GM19324 (cell line): ENCODE measurements at regions not wholly inside any gene's neighbourhood (a gene's known extent, or its start where the extent isn't known, plus 50 kb on each side); places are given as distances from the start of the nearest gene placed in this dataset.
"Not testable (repeated sequence)": the region's sequence is repeated elsewhere in the genome, so short reads cannot be mapped to it uniquely, and the experiment has no call there.

ENCODE experiments used
- ATAC-seq: cut with Tn5 transposase; IDR thresholded peaks from one replicate; pipeline ENCODE4 v1.9.1; 2021; ENCODE audit warnings: mild to moderate bottlenecking, moderate library complexity; ENCODE audit not compliant: unreplicated experiment, low FRiP score

DNA sequence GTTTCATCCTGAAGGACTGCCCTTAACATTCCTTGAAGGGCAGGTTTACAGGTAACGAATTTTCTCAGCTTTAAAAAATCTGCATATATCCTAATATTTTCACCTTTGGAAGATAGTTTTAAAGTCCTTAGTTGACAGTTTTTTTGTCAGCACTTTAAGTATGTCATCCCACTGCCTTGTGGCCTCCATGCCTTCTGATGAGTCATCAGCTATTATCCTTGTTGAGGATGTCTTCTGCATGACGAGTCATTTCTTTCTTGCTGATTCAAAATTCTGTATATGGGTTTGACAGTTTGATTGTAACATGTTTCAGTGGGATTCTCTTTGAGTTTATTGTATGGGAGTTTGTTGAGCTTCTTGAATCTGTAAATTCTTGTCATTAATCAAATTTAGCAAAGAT, 500.6 kb downstream of the DISC1 start:
- no peak for ATAC-seq

DNA sequence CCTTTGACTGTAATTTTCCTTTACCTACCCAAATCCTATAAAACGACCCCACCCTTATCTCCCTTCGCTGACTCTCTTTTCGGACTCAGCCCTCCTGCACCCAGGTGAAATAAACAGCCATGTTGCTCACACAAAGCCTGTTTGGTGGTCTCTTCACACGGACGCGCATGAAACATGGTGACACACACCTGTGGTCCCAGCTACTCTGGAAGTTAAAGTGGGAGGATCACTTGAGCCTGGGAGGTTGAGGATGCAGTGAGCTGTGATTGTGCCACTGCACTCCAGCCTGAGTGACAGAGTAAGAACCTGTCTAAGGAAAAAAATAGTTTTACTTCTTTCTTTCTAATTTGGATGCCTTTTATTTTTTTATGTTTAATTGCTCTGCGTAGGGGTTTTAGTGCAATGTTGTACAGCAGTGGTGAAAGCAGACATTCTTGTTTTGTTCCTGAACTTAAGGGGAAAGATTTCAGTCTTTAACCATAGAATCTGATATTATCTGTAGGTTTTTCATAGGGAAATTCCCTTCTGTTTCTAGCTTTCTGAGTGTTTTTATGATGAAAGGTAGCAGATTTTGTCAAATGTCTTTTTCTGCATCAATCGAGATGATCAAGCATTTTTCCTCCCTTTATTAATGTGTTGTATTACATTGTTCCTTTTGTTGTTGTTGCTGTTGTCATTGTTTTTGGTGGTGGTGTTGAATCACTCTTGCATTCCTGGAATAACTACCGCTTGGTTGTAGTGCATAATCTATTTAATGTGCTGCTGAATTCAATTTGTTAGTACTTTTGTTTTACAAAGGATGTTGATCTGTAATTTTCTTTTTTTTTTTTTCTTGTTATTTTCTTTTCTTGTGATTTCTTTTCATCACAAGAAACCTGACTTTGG, 497.4 kb downstream of the DISC1 start:
- ATAC-seq = no peak

DNA sequence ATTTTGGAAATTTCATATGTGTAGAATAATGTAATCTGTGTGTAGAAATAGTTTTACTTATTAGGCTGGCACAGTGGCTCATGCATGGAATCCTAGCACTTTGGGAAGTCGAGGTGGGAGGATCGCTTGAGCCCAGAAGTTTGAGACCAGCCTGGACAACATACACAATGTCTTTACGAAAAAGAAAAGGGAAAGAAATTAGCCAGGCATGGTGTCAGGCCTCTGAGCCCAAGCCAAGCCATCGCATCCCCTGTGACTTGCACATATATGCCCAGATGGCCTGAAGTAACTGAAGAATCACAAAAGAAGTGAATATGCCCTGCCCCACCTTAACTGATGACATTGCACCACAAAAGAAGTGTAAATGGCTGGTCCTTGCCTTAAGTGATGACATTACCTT, 491.3 kb downstream of the DISC1 start:
- not testable (repeated sequence) for ATAC-seq

DNA sequence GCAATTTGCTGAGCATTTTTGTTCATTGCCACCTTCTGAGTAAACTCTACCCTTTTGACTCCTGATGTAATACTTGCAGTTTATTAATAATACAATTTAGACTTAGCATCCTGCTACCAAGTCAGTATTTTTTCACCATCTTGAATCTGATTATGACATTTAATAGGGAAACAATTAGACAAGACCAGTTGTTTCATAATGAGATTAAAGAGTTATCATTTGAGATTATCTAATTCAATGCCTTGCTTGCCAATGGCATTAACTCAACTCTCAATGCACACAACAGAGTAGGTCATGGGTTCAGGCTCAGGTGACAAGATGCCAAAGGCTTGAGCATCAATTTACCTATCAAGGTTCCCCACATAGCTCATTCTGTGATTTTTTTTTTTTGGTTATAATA, 488.4 kb downstream of the DISC1 start:
- ATAC-seq = no peak

DNA sequence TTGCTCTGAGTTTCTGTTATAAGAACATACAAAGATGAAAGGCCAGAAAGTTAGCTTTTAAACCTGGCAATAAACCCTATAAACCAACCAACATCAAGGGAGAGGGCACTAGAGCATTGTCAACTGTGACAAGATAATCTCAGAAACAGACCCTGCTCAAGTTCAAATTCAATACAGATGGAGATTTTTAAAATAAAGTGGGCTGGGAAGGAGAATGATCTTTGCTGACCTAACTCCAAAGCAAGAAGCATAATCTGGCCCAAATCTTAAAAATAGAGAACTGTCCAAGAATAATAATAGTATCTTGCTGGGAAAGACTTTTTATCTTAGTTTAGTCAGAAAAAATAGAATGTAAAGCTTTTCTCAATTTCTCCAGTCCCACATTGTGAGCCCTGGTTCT, 485.5 kb downstream of the DISC1 start:
- no peak for ATAC-seq

DNA sequence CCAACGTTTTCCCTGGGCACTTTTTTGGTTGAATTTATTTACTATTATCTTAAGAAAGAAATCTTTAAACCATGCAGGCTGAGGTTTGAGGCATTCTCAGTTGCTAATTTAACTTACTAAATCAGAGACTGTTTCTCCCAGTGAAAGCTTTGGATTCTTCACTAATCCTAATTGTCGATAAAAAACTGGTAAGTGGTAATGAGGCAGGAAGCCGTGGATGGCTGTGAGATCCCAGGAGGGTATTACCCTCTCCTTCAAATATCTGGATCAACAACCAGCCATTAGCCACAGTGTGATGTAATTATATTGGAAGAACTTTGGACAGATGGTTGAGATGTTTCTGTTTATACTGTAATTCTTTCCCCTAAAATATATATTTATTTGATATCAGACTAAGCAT, 485.0 kb downstream of the DISC1 start:
- ATAC-seq = no peak

DNA sequence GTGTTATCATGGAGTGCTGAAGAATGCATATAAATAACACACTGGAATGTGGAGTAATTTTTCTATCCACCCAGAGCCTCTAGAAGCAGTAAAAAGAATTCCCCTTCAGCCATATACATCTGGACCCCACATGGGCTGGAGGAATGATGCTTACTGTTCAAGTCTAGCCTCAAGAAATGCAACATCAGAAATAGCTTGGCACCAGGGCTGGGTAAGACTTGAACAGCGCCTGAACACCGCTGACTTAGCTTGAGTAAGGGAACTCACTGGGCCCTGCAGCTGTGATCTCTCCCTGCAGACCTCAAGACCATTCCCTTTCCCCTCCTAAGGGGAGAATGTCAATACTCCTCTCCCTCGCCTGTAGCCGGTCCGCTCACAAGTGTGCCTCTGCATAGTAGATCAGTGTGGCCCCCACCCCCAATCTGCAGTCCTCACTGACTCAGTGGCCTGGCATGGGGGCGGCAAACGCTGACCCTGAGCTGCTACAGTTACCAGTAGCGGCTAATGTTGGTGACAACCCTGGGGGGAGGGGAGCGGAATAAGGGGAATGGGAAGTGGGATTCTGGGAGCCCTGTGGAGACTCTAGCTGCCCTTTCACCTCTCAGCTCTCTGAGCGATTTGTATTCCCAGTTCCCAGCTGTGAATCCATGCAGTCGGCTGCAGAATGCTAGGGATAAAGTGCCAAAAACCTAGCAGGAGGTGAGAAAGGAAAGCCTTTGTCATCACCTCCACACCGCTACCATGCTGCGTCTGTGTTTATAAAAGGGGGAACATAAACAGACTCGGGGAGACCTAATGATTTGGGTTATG, 483.9 kb downstream of the DISC1 start:
- ATAC-seq = no peak

DNA sequence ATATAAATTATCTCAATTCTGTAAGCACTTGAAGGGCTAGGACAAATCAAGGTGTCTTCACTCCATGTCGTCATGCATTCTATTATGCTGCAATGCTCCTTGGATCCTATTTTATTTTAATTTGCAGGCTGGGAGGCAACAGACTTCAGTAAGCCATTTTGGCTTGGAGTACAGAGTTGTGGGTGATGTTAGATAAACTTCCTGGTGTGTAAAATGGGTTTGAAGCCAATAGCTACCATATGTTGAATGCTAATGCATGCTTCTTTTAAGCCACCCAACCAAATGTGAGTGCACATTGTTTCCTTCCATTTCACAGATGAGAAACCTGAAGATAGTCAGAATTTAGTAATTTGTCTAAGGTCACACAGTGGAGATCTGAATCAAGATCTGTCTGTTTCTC, 482.8 kb downstream of the DISC1 start:
- ATAC-seq = no peak

DNA sequence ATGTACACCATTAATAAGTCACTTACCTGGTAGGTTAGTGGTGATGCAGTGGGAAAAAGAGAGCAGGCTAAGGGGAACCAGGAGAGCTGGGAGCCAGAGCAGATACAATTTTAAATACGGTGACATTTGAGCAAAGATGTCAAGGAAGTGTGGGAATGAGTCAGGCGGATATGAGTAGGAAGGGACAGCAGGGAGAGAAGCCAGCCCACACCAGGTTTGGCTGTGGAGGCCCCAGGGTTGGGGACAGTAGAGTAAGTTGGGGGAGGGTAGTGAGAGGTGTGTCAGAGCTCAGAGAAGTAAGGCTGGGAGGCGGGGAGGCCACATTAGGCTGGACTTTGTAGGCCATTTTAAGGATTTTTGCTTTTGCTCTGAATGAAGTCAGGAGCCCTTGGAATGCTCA, 482.0 kb downstream of the DISC1 start:
- ATAC-seq = no peak

DNA sequence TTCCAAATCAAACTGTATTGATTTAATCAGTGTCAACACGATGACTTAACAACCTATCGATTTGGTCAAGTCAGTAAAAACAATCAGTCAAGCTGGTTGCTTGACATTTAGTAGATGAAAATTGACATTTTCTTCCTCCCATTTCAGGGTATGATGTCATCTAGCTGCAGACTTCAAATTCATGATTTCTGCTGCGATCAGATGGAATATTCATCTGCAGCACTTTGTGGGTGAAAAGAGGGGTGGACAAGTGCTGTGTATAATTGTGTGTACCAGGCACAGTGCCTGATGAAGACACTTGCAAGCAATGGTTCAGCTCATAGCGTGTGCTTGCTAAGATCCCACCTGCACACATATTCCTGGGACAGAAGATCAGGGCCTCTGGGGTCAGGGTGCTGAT, 479.8 kb downstream of the DISC1 start:
- ATAC-seq = no peak

DNA sequence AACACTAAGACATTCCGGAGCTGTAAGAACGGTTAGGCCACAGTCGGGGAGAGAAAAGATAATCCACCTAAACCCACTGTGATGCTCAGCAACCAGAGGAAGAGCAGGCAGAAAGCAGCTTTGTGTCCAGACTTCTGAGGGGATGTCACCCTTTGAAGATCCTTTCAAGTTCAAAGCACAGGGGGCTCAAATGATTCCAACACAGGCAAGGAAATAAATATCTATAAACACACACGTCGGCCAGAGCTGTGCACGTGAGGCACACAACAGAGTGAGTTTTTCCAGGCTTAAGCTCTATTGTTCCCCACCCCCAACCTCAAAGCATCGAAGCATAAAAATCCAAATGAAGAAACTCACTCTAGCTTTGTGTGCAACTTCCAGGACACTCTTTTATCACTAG, 479.0 kb downstream of the DISC1 start:
- ATAC-seq = no peak

DNA sequence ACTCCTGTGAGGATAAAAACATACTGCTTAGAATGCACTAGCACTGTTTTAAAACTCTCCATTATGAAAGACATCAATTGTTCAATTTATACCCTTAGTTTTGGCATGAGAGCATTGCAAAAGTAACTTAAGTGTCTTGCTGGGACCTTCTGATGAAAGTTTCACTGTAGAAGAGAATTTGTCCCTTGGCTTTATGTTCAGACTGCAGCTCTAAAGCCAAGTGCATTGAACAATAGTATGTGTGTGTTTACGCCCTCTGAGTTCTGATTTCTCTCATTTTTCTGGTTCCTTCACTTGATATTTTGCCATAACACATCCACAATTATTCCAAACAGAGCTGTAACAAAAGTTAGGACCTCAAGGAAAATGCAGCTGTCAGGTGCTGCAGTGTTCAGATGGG, 474.6 kb downstream of the DISC1 start:
- ATAC-seq = no peak

DNA sequence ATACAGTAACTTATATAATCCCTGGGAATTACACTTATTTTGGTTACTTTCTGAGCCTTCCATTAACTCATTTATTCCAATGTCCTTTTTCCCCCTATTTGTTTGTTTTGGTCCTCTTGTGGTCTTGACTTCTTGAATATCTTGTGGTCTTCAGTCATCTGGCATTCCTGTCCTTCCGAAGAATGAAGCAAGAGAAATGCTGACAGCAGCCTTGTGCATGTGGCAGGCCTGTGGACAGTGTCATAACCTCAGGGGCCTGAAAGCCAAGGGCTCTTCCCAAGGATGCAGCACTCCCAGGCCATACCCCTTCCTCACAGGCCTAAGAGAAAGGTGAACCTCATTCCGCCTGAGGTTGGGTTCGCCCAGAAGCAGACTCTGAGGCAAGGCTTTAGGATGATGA, 470.2 kb downstream of the DISC1 start:
- no peak for ATAC-seq
